ENCODE measurements at regions not wholly inside any gene's neighbourhood (a gene's known extent, or its start where the extent isn't known, plus 50 kb on each side); places are given as distances from the start of the nearest gene placed in this dataset.
"Not testable (repeated sequence)": the region's sequence is repeated elsewhere in the genome, so short reads cannot be mapped to it uniquely, and the experiment has no call there.

DNA sequence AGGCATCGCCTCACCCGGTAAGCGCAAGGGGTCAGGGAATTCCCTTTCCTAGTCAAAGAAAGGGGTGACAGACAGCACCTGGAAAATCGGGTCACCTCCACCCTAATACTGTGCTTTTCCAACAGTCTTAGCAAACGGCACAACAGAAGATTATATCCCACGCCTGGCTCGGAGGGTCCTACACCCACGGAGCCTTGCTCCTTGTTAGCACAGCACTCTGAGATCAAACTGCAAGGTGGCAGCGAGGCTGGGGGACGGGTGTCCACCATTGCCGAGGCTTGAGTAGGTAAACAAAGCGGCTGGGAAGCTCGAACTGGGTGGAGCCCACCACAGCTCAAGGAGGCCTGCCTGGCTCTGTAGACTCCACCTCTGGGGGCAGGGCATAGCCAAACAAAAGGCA lies 315.6 kb downstream of the LTN1 start:
- not testable (repeated sequence) for H3K14ac ChIP-seq (ENCODE audit: low read length in 2 of 2); H4K8ac ChIP-seq (ENCODE audit: low read length); H2BK15ac ChIP-seq (ENCODE audit: low read depth, poor library complexity, severe bottlenecking); H3K4me3 ChIP-seq (ENCODE audit: insufficient read depth in 1 of 2, low read depth in 1 of 2, low read length in 2 of 2); H3K4me1 ChIP-seq (ENCODE audit: control insufficient read depth, insufficient read depth, low read depth, low read length); H3K27ac ChIP-seq (ENCODE audit: low read length, poor library complexity, severe bottlenecking); H3K9me3 ChIP-seq (ENCODE audit: control insufficient read depth, low read length); DNase-seq; H2AK5ac ChIP-seq (ENCODE audit: low read length, severe bottlenecking); H3K4ac ChIP-seq (ENCODE audit: low read depth in 1 of 2, low read length in 2 of 2); H2BK12ac ChIP-seq (ENCODE audit: low read length in 2 of 2); H3K27me3 ChIP-seq (ENCODE audit: control insufficient read depth in 1 of 2, insufficient read depth in 1 of 2, low read length in 2 of 2); H3K36me3 ChIP-seq (ENCODE audit: control insufficient read depth in 1 of 2, insufficient read depth in 2 of 2, low read depth in 1 of 2, low read length in 2 of 2); H2AFZ ChIP-seq (ENCODE audit: low read depth, low read length); H2BK120ac ChIP-seq (ENCODE audit: low read depth, low read length); H3K9ac ChIP-seq (ENCODE audit: low read length); H3K4me2 ChIP-seq (ENCODE audit: low read length, poor library complexity, severe bottlenecking); H3K23ac ChIP-seq (ENCODE audit: low read length in 2 of 2); H2BK5ac ChIP-seq (ENCODE audit: low read depth, low read length, poor library complexity, severe bottlenecking); H4K91ac ChIP-seq (ENCODE audit: low read length); H3K79me1 ChIP-seq (replicated peaks; ENCODE audit: low read length, poor library complexity, severe bottlenecking); H3K18ac ChIP-seq (ENCODE audit: low read depth in 1 of 2, low read length in 2 of 2)
- 87% methylated on average over 13 of the region's 13 CpGs for WGBS

DNA sequence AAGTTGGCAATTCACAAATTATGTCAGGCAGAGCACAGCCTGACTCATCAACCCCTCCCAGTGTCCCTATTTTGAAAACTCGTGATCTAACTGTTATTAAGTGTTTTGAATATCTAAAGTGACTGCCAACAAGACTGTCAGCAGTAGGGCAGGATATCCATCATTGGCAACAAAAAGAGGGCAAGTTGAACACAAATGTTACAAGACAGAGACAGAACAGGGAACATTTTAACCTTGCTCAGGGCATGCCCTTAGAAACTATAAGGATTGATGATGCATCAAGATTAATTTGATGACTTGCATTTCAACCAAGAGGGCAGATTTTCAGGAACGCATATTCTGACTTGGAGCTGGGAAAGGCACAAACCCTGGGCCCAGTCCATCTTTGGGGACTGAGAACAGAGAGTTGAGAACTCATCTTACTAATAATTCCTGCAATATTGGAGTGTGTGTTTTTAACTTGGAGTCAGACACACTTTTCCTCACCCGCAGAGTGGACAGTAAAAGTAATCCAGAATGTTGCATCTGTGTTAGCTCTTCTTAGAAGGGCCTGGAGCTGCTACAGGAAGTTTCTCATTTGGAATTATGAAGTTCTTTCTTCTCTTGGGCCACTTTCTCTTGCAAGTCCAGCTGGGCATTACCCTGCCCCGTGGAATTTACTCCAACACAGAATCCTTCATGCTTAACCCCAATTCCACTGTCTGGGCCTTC lies 317.2 kb downstream of the LTN1 start:
- Histone ChIP-seq H2BK15ac (ENCODE audit: low read depth, poor library complexity, severe bottlenecking) (no peak overlapping the region), H2BK120ac (ENCODE audit: low read depth, low read length) (no peak overlapping the region), H3K18ac (ENCODE audit: low read depth in 1 of 2, low read length in 2 of 2) (no peak overlapping the region), H3K9ac (ENCODE audit: low read length) (peak overlapping the region; percentile 36), H3K27me3 (ENCODE audit: control insufficient read depth in 1 of 2, insufficient read depth in 1 of 2, low read length in 2 of 2) (no peaks in the 10 kb centered on the region), H3K4me3 (ENCODE audit: insufficient read depth in 1 of 2, low read depth in 1 of 2, low read length in 2 of 2) (no peak overlapping the region), H3K23ac (ENCODE audit: low read length in 2 of 2) (no peak overlapping the region), H3K4me2 (ENCODE audit: low read length, poor library complexity, severe bottlenecking) (no peak overlapping the region), H3K4ac (ENCODE audit: low read depth in 1 of 2, low read length in 2 of 2) (no peak overlapping the region), H3K14ac (ENCODE audit: low read length in 2 of 2) (no peak overlapping the region), H4K8ac (ENCODE audit: low read length) (no peak overlapping the region), H2AFZ (ENCODE audit: low read depth, low read length) (no peak overlapping the region), H3K9me3 (ENCODE audit: control insufficient read depth, low read length) (no peaks in the 10 kb centered on the region), H2AK5ac (ENCODE audit: low read length, severe bottlenecking) (no peak overlapping the region), H3K36me3 (ENCODE audit: control insufficient read depth in 1 of 2, insufficient read depth in 2 of 2, low read depth in 1 of 2, low read length in 2 of 2) (no peaks in the 10 kb centered on the region), H3K79me1 (replicated peaks; ENCODE audit: low read length, poor library complexity, severe bottlenecking) (no peaks in the 10 kb centered on the region), H3K27ac (ENCODE audit: low read length, poor library complexity, severe bottlenecking) (no peak overlapping the region), H3K4me1 (ENCODE audit: control insufficient read depth, insufficient read depth, low read depth, low read length) (no peaks in the 10 kb centered on the region), H2BK12ac (ENCODE audit: low read length in 2 of 2) (no peak overlapping the region), H2BK5ac (ENCODE audit: low read depth, low read length, poor library complexity, severe bottlenecking) (no peak overlapping the region), H4K91ac (ENCODE audit: low read length) (no peak overlapping the region)
- WGBS = 59% methylated on average over 2 of the region's 4 CpGs
- DNase-seq = peak; percentile 6

DNA sequence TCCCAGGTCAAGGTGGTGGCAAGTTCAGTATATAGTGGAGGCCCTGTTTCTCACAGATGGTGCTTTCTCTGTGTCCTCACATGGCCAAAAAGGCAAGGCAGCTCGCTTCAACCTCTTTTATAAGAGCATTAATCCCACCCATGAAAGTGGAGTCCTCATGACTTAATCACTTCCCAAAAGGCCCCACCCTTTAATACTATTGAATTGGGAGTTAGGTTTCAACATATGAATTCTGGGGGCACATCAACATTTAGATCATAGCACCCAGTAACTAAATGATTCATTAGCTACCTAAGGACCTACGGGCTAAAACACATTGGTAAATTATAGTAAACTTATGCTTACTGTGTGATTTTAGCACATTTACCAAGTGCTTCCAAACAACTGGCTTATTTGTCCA lies 317.9 kb downstream of the LTN1 start:
- Histone ChIP-seq H3K9me3 (ENCODE audit: control insufficient read depth, low read length) (no peaks in the 10 kb centered on the region), H3K18ac (ENCODE audit: low read depth in 1 of 2, low read length in 2 of 2) (no peak overlapping the region), H3K27ac (ENCODE audit: low read length, poor library complexity, severe bottlenecking) (no peak overlapping the region), H3K36me3 (ENCODE audit: control insufficient read depth in 1 of 2, insufficient read depth in 2 of 2, low read depth in 1 of 2, low read length in 2 of 2) (no peaks in the 10 kb centered on the region), H2BK12ac (ENCODE audit: low read length in 2 of 2) (no peak overlapping the region), H2BK120ac (ENCODE audit: low read depth, low read length) (no peak overlapping the region), H4K91ac (ENCODE audit: low read length) (no peak overlapping the region), H3K23ac (ENCODE audit: low read length in 2 of 2) (no peak overlapping the region), H2BK5ac (ENCODE audit: low read depth, low read length, poor library complexity, severe bottlenecking) (no peak overlapping the region), H3K4me2 (ENCODE audit: low read length, poor library complexity, severe bottlenecking) (no peak overlapping the region), H3K9ac (ENCODE audit: low read length) (peak overlapping the region; percentile 26), H3K4me1 (ENCODE audit: control insufficient read depth, insufficient read depth, low read depth, low read length) (no peaks in the 10 kb centered on the region), H3K14ac (ENCODE audit: low read length in 2 of 2) (no peak overlapping the region), H3K4me3 (ENCODE audit: insufficient read depth in 1 of 2, low read depth in 1 of 2, low read length in 2 of 2) (no peak overlapping the region), H2AFZ (ENCODE audit: low read depth, low read length) (no peak overlapping the region), H3K4ac (ENCODE audit: low read depth in 1 of 2, low read length in 2 of 2) (no peak overlapping the region), H2AK5ac (ENCODE audit: low read length, severe bottlenecking) (no peak overlapping the region), H4K8ac (ENCODE audit: low read length) (no peak overlapping the region), H3K27me3 (ENCODE audit: control insufficient read depth in 1 of 2, insufficient read depth in 1 of 2, low read length in 2 of 2) (no peaks in the 10 kb centered on the region), H3K79me1 (replicated peaks; ENCODE audit: low read length, poor library complexity, severe bottlenecking) (no peaks in the 10 kb centered on the region), H2BK15ac (ENCODE audit: low read depth, poor library complexity, severe bottlenecking) (no peak overlapping the region)
- no CpG with 5 or more reads among the region's 2 CpGs for WGBS
- no peak for DNase-seq

DNA sequence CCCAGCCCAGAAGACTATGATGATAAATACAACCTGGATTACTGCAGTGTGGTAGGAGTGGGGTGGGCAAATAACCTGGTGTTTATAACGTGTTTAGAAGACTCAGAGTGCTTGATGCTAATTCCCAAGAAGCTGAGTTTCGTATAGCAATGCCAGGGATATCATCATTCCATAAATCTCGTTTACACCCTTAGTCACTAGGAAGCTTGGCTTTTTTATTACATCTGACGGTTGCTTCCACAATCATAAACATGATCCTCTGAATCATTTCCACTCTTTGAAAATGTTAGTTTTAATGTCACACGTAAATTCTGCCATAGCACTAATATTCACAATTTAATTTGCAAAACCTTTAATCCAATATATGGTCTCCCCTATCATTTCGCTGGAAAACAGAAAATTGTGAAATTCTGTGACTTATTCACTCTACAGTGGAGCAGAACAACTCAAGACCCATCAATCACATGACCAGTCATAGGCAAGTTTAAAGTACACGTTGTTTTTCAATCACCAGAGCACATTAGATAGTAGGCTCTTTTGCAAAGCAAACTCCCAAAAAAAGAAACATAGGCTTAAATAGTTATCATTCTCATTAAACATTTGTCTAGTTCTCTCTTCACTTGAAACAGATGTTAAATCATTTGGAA lies 321.0 kb downstream of the LTN1 start:
- no peak overlapping the region for H2AK5ac ChIP-seq (ENCODE audit: low read length, severe bottlenecking)
- DNase-seq = peak; percentile 25
- no peak overlapping the region for H3K4ac ChIP-seq (ENCODE audit: low read depth in 1 of 2, low read length in 2 of 2)
- WGBS = 55% methylated on average over 7 of the region's 7 CpGs
- H3K36me3 ChIP-seq (ENCODE audit: control insufficient read depth in 1 of 2, insufficient read depth in 2 of 2, low read depth in 1 of 2, low read length in 2 of 2) = no peaks in the 10 kb centered on the region
- H3K4me3 ChIP-seq (ENCODE audit: insufficient read depth in 1 of 2, low read depth in 1 of 2, low read length in 2 of 2) = no peak overlapping the region
- no peak overlapping the region for H3K23ac ChIP-seq (ENCODE audit: low read length in 2 of 2)
- H3K4me2 ChIP-seq (ENCODE audit: low read length, poor library complexity, severe bottlenecking) = no peak overlapping the region
- no peak overlapping the region for H4K8ac ChIP-seq (ENCODE audit: low read length)
- no peak overlapping the region for H2BK120ac ChIP-seq (ENCODE audit: low read depth, low read length)
- no peak overlapping the region for H2BK15ac ChIP-seq (ENCODE audit: low read depth, poor library complexity, severe bottlenecking)
- no peak overlapping the region for H3K9ac ChIP-seq (ENCODE audit: low read length)
- H3K14ac ChIP-seq (ENCODE audit: low read length in 2 of 2) = no peak overlapping the region
- no peaks in the 10 kb centered on the region for H3K4me1 ChIP-seq (ENCODE audit: control insufficient read depth, insufficient read depth, low read depth, low read length)
- H2BK12ac ChIP-seq (ENCODE audit: low read length in 2 of 2) = no peak overlapping the region
- H3K18ac ChIP-seq (ENCODE audit: low read depth in 1 of 2, low read length in 2 of 2) = no peak overlapping the region
- no peaks in the 10 kb centered on the region for H3K79me1 ChIP-seq (replicated peaks; ENCODE audit: low read length, poor library complexity, severe bottlenecking)
- no peak overlapping the region for H4K91ac ChIP-seq (ENCODE audit: low read length)
- no peak overlapping the region for H2AFZ ChIP-seq (ENCODE audit: low read depth, low read length)
- H3K9me3 ChIP-seq (ENCODE audit: control insufficient read depth, low read length) = no peaks in the 10 kb centered on the region
- H2BK5ac ChIP-seq (ENCODE audit: low read depth, low read length, poor library complexity, severe bottlenecking) = no peak overlapping the region
- no peak overlapping the region for H3K27ac ChIP-seq (ENCODE audit: low read length, poor library complexity, severe bottlenecking)
- H3K27me3 ChIP-seq (ENCODE audit: control insufficient read depth in 1 of 2, insufficient read depth in 1 of 2, low read length in 2 of 2) = no peaks in the 10 kb centered on the region
